Neural progenitor cell (in vitro differentiated cells): ENCODE measurements at regions not wholly inside any gene's neighbourhood (a gene's known extent, or its start where the extent isn't known, plus 50 kb on each side); places are given as distances from the start of the nearest gene placed in this dataset.

Experiments
- DNase-seq: peaks from one replicate; pipeline ENCODE4 v3.0.0-alpha.2; 2016; ENCODE audit warnings: low spot score
- H2AFZ ChIP-seq: fragments of 200-600 bp; sonication (generic); replicated peaks from 2 replicates; pipeline ENCODE4 v1.6.1; 2016; ENCODE audit warnings: antibody characterized with exemption
- H3F3A ChIP-seq: fragments of 200-600 bp; sonication (generic); 2 replicates; pipeline ENCODE4 v1.6.1; 2016; ENCODE audit warnings: antibody characterized with exemption, low read depth
- H3K27ac ChIP-seq: fragments of 200-600 bp; sonication (generic); 2 replicates; pipeline ENCODE4 v1.5.1; 2016; ENCODE audit warnings: mild to moderate bottlenecking
- H3K27me3 ChIP-seq: fragments of 200-600 bp; sonication (generic); 2 replicates; pipeline ENCODE4 v1.6.1; 2016; ENCODE audit warnings: mild to moderate bottlenecking, moderate library complexity
- H3K36me3 ChIP-seq: fragments of 200-600 bp; sonication (generic); 2 replicates; pipeline ENCODE4 v1.5.1; 2016
- H3K4me1 ChIP-seq: fragments of 200-600 bp; sonication (generic); 2 replicates; pipeline ENCODE4 v1.6.1; 2016; ENCODE audit warnings: mixed run types
- H3K4me2 ChIP-seq: fragments of 200-600 bp; sonication (generic); 2 replicates; pipeline ENCODE4 v1.6.1; 2016
- H3K4me3 ChIP-seq: fragments of 200-600 bp; sonication (generic); 2 replicates; pipeline ENCODE4 v1.5.1; 2016
- H3K79me2 ChIP-seq: fragments of 200-600 bp; sonication (generic); 2 replicates; pipeline ENCODE4 v1.6.1; 2016; ENCODE audit warnings: low read depth
- H3K9ac ChIP-seq: fragments of 200-600 bp; sonication (generic); 2 replicates; pipeline ENCODE4 v1.6.1; 2016
- H3K9me3 ChIP-seq: fragments of 200-600 bp; sonication (generic); 2 replicates; pipeline ENCODE4 v1.5.1; 2016; ENCODE audit warnings: low read depth
- H4K20me1 ChIP-seq: fragments of 200-600 bp; sonication (generic); 2 replicates; pipeline ENCODE4 v1.6.1; 2016; ENCODE audit warnings: low read depth
- H3K27ac Mint-ChIP-seq: 3 replicates; pipeline ENCODE4 v1.8.0; 2021; ENCODE audit warnings: mixed read lengths
- H3K27me3 Mint-ChIP-seq: 2 replicates; pipeline ENCODE4 v1.8.0; 2022; ENCODE audit warnings: low read depth, mild to moderate bottlenecking, inconsistent platforms, moderate library complexity, mixed read lengths; ENCODE audit not compliant: insufficient read depth
- H3K36me3 Mint-ChIP-seq: 3 replicates; pipeline ENCODE4 v1.8.0; 2021; ENCODE audit warnings: mixed read lengths
- H3K4me1 Mint-ChIP-seq: 3 replicates; pipeline ENCODE4 v1.8.0; 2021; ENCODE audit warnings: mixed read lengths
- H3K4me3 Mint-ChIP-seq: 3 replicates; pipeline ENCODE4 v1.8.0; 2021; ENCODE audit warnings: mild to moderate bottlenecking, moderate library complexity, mixed read lengths
- H3K9me3 Mint-ChIP-seq: 3 replicates; pipeline ENCODE4 v1.8.0; 2020; ENCODE audit warnings: mixed read lengths
- EZH2 ChIP-seq: fragments of 200-600 bp; sonication (generic); IDR thresholded peaks from 2 replicates; pipeline ENCODE4 v1.6.1; 2017; ENCODE audit warnings: antibody characterized with exemption, mild to moderate bottlenecking, moderate library complexity
- EZH2phosphoT487 ChIP-seq: fragments of 200-600 bp; sonication (generic); IDR thresholded peaks from 2 replicates; pipeline ENCODE4 v1.6.1; 2017; ENCODE audit warnings: antibody characterized with exemption
- TF ChIP-seq, protein P1 (sequence below): fragments of 200-600 bp; sonication (generic); IDR thresholded peaks from 2 replicates; pipeline ENCODE4 v1.5.1; 2017; ENCODE audit warnings: antibody characterized with exemption, mild to moderate bottlenecking

DNA sequence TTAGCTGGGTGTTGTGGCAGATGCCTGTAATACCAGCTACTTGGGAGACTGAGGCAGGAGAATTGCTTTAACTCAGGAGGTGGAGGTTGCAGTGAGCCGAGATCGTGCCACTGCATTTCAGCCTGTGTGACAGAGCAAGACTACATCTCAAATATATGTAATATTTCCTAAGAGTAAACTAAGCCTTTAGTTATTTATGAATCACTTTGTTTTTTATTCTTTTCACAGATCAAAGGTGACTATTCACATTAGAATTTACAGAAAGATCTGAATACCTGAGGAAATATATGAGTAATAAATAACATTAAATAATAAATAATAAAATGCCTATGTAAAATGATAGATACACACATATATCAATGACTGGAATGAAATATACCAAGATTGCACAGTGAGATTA lies 630.8 kb upstream of the IMPG1 start:
- Histone ChIP-seq H3K27ac (no peak overlapping the region), H3K36me3 (no peaks in the 10 kb centered on the region), H3K4me1 (no peaks in the 10 kb centered on the region), H3K79me2 (no peaks in the 10 kb centered on the region), H3K4me2 (no peak overlapping the region), H3K4me3 (no peak overlapping the region), H2AFZ (no peak overlapping the region), H3K9ac (no peak overlapping the region), H4K20me1 (no peaks in the 10 kb centered on the region), H3K9me3 (no peaks in the 10 kb centered on the region), H3K27me3 (no peaks in the 10 kb centered on the region), H3F3A (no peaks in the 10 kb centered on the region)
- Mint-ChIP-seq H3K27me3 (peaks cover 2% of the 10 kb centered on the region), H3K4me3 (no peak overlapping the region), H3K4me1 (peaks cover 18% of the 10 kb centered on the region), H3K36me3 (no peaks in the 10 kb centered on the region), H3K9me3 (no peaks in the 10 kb centered on the region), H3K27ac (no peak overlapping the region)
- TF ChIP-seq, protein P1, sequence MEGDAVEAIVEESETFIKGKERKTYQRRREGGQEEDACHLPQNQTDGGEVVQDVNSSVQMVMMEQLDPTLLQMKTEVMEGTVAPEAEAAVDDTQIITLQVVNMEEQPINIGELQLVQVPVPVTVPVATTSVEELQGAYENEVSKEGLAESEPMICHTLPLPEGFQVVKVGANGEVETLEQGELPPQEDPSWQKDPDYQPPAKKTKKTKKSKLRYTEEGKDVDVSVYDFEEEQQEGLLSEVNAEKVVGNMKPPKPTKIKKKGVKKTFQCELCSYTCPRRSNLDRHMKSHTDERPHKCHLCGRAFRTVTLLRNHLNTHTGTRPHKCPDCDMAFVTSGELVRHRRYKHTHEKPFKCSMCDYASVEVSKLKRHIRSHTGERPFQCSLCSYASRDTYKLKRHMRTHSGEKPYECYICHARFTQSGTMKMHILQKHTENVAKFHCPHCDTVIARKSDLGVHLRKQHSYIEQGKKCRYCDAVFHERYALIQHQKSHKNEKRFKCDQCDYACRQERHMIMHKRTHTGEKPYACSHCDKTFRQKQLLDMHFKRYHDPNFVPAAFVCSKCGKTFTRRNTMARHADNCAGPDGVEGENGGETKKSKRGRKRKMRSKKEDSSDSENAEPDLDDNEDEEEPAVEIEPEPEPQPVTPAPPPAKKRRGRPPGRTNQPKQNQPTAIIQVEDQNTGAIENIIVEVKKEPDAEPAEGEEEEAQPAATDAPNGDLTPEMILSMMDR = no peak
- TF ChIP-seq EZH2phosphoT487 (no peak), EZH2 (no peak)
- DNase-seq = no peak

DNA sequence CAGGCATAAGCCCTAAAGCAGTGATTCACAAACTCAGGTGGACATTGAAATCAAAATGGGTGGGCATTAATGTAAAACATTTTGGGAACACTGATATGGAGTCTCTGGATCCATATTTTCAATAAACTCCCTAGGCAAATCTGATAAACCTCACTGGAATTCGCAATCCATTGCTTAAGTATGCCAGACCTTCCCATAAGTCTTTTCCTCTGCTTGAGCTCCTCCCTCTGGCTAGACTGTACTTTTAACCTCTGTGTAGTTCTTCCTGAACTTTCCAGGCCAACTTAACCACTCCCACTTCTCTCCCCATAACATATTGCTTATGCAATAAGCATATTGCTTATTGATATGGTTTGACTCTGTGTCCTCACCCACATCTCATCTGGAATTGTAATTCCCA lies 629.7 kb upstream of the IMPG1 start:
- Histone ChIP-seq H4K20me1 (no peaks in the 10 kb centered on the region), H3K9ac (no peak overlapping the region), H3K4me1 (no peaks in the 10 kb centered on the region), H3F3A (no peaks in the 10 kb centered on the region), H3K79me2 (no peaks in the 10 kb centered on the region), H3K27ac (no peak overlapping the region), H2AFZ (no peak overlapping the region), H3K4me3 (no peak overlapping the region), H3K36me3 (no peaks in the 10 kb centered on the region), H3K4me2 (no peak overlapping the region), H3K27me3 (no peaks in the 10 kb centered on the region), H3K9me3 (no peaks in the 10 kb centered on the region)
- DNase-seq = no peak
- no peak overlapping the region for H3K27ac Mint-ChIP-seq
- peaks cover 21% of the 10 kb centered on the region for H3K4me1 Mint-ChIP-seq
- TF ChIP-seq EZH2 (no peak), EZH2phosphoT487 (no peak)
- TF ChIP-seq, protein P1 = no peak
- no peaks in the 10 kb centered on the region for H3K9me3 Mint-ChIP-seq
- H3K4me3 Mint-ChIP-seq = no peak overlapping the region
- no peaks in the 10 kb centered on the region for H3K36me3 Mint-ChIP-seq
- no peaks in the 10 kb centered on the region for H3K27me3 Mint-ChIP-seq

GRCh38 chr6:76701610-76702009 lies 629.1 kb upstream of the IMPG1 start:
- peak overlapping the region; percentile 32 for H3K27ac Mint-ChIP-seq
- H3K9me3 Mint-ChIP-seq = no peaks in the 10 kb centered on the region
- H3K9me3 ChIP-seq = no peaks in the 10 kb centered on the region

More at GRCh38 chr6:76701610-76702009, 629.1 kb upstream of the IMPG1 start:
- peaks cover 21% of the 10 kb centered on the region for H3K4me1 Mint-ChIP-seq
- no peaks in the 10 kb centered on the region for H3K79me2 ChIP-seq
- no peaks in the 10 kb centered on the region for H3K36me3 ChIP-seq
- no peaks in the 10 kb centered on the region for H3K4me1 ChIP-seq
- H3K27ac ChIP-seq = no peak overlapping the region
- H3K4me2 ChIP-seq = no peak overlapping the region
- no peak overlapping the region for H2AFZ ChIP-seq
- H3F3A ChIP-seq = no peaks in the 10 kb centered on the region
- no peak overlapping the region for H3K4me3 ChIP-seq
- H3K27me3 ChIP-seq = no peaks in the 10 kb centered on the region
- H3K36me3 Mint-ChIP-seq = no peaks in the 10 kb centered on the region
- H3K9ac ChIP-seq = no peak overlapping the region
- DNase-seq = no peak
- H4K20me1 ChIP-seq = no peaks in the 10 kb centered on the region
- no peak for TF ChIP-seq EZH2phosphoT487
- no peak for TF ChIP-seq EZH2
- TF ChIP-seq, protein P1 = no peak
- H3K4me3 Mint-ChIP-seq = no peak overlapping the region
- H3K27me3 Mint-ChIP-seq = no peaks in the 10 kb centered on the region
